ENCODE measurements at regions not wholly inside any gene's neighbourhood (a gene's known extent, or its start where the extent isn't known, plus 50 kb on each side); places are given as distances from the start of the nearest gene placed in this dataset.

GRCh38 chr22:34976474-34976873 lies 89.5 kb upstream of the ISX start:
- TF ChIP-seq EZH2 (IDR thresholded peaks at IDR 0.05; ENCODE audit: insufficient read depth, poor library complexity, severe bottlenecking) (no peak), EZH2phosphoT487 (IDR thresholded peaks at IDR 0.05; ENCODE audit: insufficient read depth, low read depth) (no peak)

All from GM23248 (cell line).